D341Med (cell line): ENCODE measurements at regions not wholly inside any gene's neighbourhood (a gene's known extent, or its start where the extent isn't known, plus 50 kb on each side); places are given as distances from the start of the nearest gene placed in this dataset.

Experiments
- DNase-seq: peaks from one replicate; pipeline ENCODE4 v3.0.0; 2012; ENCODE audit warnings: low spot score

DNA sequence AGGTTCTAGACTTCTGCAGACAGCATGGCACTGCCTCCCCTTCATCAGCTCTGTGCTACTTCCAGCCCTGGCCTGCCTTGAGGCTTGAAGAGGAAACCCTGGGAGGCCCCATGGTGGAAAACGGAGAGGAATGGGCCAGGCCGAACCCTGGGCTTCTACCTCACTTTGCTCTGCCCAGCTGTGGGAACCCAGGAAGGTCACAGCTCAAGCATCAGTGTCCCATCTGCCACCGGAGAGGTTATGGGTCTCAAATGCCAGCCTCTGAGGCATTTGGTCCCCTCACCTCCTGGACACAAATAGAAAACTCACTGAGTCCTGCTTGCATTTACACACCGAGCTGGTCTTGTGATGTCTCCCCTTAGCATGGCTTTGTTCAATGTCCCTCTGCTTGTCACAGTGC is 80.1 kb upstream of the ALDH1B1 start:
- no peak for DNase-seq

DNA sequence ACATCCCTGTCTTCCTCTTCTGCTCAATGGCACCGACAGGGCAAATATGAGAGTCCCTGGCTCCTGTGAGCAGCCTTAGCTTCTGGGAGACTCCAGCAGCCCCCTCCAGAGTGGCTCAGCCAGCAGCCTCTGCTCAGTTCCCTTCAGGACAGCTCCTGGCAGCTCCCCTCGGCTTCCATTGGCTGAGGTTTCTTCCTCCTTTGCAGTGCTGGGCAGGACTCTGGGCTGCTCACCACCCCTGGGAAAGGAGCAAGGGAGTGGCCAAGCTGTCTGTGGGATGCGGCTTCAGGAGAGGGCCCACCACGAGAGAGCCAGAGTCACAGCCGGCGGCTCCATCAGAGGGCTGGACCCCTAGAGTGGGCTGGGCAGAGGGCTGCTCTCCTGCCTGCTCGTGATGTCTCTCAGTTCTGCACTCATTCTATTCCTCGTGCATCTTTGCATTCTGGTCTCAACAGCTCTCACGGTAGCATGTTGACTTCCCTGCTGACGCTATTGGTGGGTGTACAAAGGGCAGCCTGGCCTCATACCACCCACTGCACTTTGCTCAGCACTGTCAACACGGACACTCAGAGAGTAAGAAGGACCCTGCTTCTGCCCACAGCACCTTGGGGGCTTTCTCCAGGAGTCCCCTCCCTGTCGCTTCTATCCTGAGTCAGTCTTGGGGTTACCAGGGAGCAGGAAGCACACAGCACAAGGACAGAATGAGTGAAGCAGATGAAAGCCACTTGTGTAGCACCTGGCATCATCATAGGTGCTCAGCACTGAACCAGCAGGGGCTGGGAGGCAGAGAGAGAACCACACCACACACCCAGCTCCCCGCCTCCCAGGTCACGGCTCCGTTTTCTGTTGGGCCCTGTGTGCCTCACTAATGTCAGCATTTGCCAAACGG is 80.9 kb upstream of the ALDH1B1 start:
- DNase-seq: no peak

DNA sequence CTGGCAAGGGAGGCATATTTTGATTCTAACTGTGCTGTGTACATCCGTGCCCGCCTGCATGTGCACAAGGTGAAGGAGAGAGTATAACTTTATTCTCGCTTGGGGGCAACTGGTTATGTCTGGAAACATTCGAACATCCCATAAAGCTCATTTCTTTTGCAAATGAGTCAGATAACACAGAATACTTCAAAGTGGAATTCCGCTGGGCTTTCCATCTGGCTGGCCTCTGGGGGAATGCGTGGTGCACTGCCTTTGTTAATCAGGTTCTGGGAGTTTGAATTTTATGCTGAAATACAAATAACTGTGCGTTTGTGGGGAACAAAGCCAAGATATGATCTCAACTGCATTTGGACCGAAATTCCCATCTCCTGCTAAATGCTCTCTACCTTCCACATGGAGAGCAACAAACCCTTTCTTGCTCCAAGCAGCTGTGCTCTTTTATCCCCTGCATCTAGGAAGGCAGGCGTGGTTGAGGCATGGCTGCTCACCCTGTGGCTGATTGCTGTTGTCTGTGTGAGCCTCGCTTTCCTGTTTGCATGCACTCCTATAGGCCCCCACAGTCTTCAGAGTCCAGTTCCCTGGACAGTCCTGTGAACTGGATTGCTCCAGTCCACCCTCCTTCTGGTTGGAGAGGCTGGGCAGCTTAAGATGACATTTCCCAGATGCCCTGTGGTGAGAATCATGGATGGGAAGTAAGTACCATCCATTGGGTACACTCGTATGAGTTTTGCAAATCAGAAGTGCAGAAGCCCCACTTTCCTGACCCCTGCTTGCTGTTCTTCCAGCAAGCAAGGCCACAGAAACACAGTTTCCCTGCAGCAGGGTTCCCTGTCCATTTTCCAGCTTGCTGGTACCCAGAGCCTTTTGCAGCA is 82.9 kb upstream of the ALDH1B1 start:
- no peak for DNase-seq

- no peak for DNase-seq
Observed at GRCh38 chr9:38308136-38308535, 84.4 kb upstream of the ALDH1B1 start.

DNA sequence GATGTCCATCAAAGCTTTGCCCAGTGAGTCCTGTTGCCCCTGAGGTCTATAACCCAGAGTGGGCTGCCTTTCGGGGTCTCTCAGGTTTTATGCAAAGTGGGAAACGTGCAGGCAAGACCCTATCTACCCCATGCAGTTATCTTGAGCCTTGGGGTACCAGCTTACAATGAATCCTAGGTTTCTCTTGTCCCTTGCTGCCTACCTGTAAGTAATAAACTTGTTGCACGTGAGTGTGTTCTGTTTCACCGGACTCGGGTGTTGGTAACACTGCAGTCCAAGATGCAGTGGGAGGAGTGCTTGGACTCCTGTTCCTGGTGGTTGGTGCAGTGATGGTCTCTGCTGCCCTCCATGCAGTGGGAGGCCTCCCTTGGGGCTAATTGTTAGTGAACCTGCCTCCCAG is 85.6 kb upstream of the ALDH1B1 start:
- DNase-seq: no peak

DNA sequence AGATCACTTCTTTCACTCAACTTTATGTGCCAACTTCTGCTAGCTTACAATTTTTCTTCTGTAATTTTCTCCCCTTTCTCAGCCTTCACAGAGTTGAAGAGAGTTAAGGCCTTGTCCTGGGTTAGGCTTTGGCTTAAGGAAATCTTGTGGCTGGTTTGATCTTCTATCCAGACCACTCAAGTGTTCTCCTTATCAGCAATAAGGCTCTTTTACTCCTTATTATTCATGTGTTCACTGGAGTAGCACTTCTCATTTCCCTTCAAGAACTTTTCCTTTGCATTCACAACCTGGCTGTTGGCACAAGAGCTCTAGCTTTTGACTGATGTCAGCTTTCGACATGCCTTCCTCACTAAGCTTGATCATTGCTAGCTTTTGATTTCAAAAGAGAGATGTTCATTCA is 86.9 kb upstream of the ALDH1B1 start:
- no peak for DNase-seq

DNA sequence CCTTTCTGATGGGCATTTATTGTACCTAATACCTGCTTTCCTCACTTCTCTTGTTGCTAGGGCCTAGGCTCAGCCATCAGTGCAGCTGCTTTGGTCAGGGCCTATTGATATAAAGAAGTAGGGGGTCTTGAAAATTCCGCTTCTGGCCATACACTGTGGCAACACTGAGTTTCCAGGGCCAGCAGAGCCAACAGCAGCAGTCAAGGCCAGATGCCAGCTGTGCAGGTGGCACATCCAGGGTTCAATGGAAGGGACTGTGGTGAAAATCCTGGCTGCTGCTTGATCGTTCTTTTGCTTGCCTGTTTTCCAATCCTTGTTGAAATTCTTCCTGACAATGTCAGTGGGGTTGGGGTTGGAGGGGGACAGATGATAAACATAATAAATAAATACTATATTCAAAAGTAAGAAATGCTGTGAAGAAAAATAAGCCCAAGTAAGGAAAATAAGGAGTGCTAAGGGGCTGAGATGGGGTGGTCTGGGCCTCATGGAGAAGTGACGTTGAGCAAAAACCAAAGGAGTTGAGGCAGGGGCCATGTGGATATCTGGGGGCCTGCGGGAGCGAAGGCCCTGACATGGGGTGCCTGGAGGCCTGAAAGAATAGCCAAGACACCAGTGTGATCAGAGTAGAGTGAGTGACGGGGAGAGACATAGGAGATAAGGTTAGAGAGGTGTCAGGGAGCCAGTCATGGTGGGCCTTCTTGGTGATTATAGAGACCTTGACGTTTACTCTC is 91.0 kb upstream of the ALDH1B1 start:
- no peak for DNase-seq

DNA sequence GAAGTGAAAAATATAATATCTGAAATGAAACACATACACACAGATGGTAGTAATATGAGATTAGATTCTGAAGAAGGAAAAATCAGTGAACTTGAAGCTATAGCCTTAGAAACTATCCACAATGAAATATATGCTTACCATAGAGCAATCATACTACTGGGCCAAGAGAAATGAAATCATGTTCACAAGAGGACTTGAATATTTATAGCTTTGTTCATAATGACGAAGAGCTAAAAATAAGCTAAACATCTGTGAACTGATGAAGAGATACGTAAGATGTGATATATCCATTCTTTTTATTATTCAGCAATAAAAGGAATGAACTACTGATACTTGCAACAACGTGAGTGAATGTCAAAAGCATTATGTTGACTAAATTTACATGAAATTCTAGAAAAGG is 92.6 kb upstream of the ALDH1B1 start:
- no peak for DNase-seq

- DNase-seq: no peak
Observed at GRCh38 chr9:38298904-38299303, 93.6 kb upstream of the ALDH1B1 start.

- no peak for DNase-seq
Observed at GRCh38 chr9:38298503-38298902, 94.0 kb upstream of the ALDH1B1 start.

- no peak for DNase-seq
Observed at GRCh38 chr9:38296807-38297206, 95.7 kb upstream of the ALDH1B1 start.

- no peak for DNase-seq
Observed at GRCh38 chr9:38295764-38296163, 96.7 kb upstream of the ALDH1B1 start.

- DNase-seq: no peak
Observed at GRCh38 chr9:38294220-38294960, 98.1 kb upstream of the ALDH1B1 start.

DNA sequence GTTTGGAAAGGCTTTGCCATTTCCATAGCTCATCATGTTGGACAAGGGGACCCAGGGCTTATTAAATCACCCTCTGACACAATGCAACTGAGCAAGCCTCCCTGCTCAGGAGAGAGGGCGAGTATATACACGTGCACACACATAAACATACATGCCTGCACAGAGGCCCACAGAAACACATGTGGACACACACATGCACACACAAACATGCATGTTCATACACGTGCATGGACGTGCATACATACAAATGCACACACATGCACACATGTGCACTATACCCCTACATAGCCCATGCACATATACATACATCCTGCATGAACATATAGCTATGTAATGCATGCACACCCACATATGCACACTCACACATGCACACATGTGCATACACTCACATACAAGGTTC is 99.5 kb upstream of the ALDH1B1 start:
- no peak for DNase-seq

- no peak for DNase-seq
Observed at GRCh38 chr9:38292480-38292879, 100.0 kb upstream of the ALDH1B1 start.

GRCh38 chr9:38289866-38290245 is 102.6 kb upstream of the ALDH1B1 start:
- no peak for DNase-seq

GRCh38 chr9:38289236-38289865 is 103.2 kb upstream of the ALDH1B1 start:
- no peak for DNase-seq

DNA sequence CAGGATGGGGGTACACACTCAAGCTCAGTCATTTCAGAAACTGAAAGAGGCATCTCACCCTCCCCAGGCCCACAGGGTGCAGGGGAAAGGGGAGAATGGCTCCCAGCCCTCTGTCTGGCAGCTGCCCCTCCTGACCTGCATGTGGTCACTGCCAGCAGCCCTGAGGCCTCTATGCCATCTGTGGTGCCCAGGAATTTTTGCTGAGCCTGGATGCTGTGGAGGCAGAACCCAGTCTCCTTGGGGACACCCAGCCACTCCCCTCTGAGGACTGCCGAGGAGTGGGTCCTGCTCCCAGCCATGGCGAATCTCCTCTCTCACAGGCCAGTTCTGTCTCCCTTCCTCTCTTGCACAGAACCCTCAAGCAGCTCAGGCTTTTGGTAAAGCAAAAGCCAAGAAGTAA is 104.0 kb upstream of the ALDH1B1 start:
- DNase-seq: no peak

DNA sequence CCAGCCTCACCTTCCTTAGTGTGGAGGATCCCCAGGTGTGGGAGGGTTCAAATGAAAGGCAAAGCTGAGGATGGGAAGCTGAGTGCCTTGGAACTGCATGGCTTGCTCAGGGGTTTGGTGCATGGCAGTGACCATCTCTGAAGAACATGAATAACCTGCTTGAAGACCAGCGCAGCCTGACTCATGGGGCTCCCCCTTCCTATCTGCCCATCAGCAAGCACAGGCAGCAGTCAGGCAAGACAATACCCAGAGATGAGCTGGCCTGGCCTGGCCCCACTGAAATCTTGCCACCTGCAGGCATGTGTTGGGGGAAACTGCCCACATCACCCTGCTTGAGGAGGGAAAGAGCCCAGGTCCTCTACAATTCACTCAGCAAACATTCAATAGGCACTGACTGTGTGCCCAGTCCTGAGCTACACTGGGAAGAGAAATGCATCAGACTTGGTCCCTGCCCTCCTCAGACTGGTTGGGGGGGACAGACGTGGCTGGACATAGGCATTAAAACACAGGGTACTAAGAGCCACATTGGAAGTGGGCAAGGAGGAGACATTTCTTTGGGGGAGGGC is 105.0 kb upstream of the ALDH1B1 start:
- DNase-seq: no peak

- no peak for DNase-seq
Observed at GRCh38 chr9:38286766-38287165, 105.7 kb upstream of the ALDH1B1 start.

DNA sequence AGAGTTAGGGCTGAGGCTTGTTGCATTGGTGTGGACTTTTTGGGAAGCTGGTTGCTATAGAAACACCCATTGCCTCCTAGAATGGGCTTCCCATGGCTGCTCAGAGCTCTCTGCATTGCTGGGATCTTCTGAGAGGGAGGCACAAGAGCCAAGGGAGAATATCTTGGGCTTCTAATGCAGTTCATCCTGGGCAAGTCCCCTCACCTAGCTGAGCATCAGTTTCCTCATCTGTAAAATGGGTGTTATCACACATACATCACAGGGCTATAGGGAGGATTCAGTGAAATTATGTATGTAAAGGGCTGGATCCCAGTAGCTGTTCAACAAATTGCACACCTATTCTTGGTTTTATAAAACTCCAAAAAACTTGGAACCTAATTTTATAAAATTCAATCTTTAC is 106.1 kb upstream of the ALDH1B1 start:
- no peak for DNase-seq
